ENCODE measurements at regions not wholly inside any gene's neighbourhood (a gene's known extent, or its start where the extent isn't known, plus 50 kb on each side); places are given as distances from the start of the nearest gene placed in this dataset.

DNA sequence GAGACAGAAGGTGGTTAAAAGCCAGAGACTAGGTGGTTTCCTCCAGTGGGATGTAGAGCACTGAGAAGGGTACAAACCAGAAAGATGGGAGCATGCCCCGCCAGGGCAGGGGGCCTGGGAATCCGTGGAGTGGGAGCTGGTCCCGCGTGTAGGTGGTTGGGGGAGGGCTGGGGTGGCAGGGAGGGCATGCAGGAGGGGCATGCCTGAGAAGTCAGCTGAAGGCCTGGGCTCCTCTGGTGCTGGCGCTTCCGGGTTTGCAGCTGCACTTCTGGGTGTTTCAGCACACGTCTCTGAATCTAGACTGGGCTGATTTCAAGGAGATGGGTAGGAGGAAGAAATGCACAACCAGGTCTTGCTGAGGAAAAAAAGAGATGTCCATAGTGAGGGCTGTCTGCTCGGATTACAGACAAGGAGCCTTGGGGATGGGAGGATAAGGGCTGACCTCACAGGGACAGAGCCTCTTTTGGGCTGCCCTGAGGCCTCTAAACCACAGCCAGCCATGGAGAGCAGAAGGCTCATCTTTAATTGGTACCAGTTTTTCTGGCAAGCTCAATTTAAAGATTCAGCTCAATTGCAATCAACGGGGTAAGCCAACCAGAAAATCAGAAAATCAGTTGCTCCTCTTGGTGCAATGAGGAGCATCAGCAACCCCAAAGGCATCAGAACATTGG is 151.9 kb downstream of the FAM43A start:
- no peak for DNase-seq

DNA sequence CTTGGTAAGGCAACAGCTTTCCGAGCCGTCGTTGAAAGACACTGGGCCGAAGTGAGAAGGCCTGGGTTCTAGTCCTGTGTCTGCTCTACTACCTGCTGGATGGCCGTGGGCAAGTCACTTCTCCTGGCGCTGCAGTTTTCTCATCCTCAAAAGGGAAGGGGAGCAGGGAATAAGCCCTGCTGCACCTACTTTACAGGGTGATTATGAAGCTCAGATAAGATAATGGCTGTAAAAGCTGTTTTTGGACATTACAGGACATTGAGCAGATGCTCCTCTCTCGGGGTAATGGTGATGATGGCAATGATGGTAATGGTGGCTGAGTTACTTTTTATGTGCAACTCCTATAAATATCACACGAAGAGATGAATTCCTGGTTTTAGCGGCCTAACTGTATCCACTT is 152.6 kb downstream of the FAM43A start:
- DNase-seq = no peak

DNA sequence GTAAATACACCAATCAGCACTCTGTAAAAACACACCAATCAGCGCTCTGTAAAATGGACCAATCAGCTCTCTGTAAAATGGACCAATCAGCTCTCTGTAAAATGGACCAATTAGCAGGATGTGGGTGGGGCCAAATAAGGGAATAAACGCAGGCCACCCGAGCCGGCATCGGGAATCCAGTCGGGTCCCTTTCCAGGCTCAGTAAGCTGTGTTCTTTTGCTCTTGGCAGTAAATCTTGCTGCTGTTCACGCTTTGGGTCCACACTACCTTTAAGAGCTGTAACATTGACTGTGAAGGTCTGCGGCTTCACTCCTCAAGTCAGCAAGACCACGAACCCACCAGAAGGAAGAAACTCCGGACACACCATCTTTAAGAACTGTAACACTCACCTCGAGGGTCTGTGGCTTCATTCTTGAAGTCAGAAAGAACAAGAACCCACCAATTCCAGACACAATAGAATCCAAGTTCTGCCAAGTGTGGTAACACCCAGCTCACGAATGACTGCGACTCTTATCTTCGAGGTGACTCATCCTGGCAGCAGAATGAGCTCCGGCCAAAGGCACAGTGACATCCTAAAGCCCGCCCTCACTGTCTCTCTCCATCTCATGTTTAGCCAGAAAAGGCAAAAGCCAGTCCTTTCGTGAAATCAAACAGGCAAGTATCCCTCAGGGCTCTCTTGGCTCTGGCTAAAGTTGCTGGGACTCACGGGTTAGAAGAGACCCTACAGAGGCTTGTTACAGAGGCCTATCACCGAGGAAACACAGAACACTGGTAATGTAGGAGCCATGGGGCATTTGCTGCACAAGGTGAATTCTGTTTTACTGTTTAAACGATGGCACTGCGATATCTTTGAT is 155.2 kb downstream of the FAM43A start:
- no peak for DNase-seq

DNA sequence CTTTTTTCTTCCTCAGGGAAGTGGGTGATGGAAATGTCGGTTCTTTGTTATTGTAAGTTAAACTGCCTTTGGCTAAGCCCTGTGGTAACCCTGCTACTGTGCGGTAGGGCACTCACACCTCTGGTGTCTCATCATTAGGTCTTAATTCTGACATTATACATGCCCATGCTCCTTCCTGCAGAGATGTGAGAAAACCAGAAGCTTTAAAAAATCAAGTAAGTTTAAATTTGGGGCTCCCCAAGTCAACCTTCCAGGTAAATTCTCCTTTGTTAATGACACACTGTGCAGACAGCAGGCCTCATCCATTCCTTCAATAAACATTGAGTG is 155.8 kb downstream of the FAM43A start:
- no peak for DNase-seq

DNA sequence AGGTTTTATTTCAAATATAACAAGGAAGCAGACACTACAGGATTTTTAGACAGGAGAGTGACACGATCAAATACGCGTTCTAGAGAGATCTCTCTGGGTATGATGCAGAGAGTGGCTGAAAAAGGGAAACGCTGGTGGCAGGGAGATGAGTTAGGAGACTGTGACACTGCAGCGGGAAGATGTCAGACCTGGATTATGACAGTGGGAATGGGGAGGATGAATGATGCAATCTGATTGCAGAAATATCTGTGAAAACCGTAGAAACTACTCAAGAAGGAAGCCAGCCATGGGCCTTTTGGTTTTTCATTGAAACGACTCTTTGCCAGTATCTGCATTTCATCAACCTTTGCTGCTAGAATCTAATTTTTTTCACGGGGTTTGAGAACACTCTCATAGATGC is 157.9 kb downstream of the FAM43A start:
- no peak for DNase-seq

DNA sequence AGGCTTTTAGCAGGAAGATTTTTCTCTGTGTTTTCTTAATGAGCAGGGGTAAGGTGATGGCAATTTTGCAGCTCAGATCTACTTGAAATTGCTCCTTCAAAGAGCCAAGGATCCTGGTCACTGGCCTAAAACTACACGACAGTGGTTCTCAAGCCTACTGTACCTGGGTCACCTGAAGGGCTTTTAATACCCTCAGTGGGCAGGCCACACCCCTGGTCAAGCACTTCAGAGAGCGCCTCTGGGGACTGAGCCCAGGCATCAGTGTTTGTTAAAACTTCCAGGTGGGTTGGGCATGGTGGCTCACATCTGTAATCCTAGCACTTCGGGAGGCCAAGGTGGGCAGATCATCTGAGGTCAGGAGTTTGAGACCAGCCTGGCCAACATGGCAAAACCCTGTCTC is 158.4 kb downstream of the FAM43A start:
- no peak for DNase-seq

DNA sequence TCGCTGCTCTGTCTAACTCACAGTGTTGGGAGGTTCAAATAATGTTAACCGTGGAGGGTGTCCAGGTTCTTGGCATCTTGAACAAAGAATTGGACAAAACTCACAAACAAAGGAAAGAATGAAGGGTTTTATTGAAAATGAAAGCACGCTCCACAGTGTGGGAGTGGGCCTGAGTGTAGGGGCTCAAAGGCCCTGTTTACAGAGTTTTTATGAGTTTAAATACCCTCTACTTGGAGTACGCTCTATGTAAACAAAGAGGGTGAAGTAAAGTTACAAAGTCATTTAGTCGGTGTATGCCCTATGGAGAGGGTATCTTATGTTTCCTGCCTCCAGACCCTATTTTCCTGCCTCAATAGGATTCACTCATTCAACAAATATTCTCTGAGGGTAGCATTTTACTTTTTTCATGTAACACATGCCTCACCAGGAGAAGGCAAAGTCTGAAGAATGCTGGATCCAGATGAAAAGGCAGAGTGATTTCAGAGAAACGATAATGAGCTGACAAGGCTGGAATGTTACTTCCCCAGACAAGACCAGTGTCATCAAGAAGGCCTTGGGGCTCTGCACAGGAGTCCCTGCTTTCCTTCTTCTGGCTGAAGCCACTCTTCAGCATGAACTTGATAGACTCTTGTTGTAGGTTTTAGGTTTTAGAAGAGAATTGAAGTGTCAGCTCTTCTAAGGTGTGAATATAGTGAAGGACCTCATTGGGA is 163.6 kb downstream of the FAM43A start:
- no peak for DNase-seq

DNA sequence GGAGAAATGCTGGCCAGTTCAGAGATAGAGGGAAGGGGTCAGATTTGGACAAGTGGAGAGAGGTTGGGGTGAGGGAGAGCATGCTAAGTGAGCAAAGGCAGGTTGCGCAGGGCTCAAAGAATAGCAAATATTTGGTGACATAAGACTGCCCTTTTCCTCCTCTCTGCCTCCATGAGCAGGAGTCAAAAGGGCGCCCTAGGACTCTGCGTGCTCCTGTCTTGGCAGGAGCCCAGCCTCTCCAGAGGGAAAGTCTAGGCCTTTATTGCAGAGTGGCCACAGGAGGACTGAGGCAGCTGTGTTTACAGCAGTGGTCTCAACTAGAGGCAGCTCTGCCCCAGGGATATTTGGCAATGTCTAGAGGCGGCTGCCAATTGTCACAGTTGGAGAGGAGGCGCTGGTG is 165.6 kb downstream of the FAM43A start:
- DNase-seq = no peak

DNA sequence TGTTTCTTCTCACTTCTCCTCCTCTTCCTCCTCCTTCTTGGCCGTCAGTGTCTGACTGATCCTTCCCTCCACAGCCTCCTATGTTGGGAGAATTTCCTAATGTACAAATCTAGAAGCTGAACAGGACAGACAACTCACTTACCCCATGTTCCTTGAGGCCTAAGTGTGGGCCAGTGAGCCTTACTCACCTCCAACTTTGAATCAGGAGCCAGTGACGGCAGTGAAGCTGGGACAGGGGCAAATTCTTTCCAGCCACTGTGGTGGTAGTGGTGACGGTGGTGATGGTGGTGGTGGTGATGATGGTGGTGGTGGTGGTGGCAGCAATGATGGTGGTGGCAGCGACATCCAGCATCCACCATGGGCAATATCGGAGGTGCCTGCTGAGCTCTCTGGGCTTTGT is 166.3 kb downstream of the FAM43A start:
- no peak for DNase-seq

DNA sequence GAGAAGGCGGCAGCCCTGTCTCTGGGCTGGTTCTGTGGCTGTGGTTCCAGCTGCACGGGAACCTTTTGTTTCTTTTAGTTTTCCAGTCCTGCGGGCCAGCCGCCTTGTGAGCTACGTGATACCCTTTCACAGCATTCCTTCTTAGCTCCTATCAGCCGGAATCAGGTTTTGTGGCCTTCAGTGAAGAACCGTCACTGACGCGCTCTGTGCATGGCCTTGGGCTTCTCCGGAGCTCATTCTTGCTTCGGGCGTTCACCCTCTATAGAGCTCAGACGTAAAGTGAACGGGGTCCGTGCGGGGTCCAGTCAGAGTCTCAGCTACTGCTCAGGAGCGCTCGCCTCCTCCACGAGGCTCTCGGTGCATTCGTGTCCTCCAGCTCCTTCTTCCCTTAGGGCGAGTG is 166.7 kb downstream of the FAM43A start:
- DNase-seq = no peak

DNA sequence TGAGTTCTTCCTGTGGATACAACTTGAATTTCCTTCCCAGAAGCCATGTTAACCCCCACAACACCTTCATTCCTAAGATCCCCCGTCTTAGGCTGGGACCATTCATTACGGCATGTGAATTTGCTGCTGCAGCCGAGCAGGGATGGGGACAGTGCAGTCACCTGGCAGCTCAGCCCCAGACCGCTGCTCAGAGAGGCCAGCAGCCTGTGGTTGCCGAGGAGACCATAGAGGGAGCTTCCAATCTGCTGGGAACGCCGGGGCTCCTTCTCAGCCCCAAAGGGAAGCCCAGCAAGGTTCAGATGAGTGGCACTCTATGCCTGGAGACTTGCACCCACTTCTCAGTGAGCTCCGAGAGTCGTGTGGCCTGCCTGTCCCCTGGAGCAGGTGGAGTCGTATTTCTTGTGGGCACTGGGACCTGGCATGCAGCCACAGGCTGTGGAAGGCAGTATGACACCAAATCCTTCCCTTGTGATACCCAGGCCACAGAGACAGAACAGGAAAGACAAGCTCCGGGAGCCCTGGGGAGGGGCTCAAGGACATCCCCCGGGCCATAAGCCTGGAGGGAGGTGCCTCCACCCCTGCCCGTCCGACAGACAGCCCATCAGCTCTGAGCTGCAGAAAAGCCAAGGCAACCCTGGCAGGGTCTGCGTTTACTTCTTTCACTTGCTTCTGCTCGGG is 167.3 kb downstream of the FAM43A start:
- no peak for DNase-seq

DNA sequence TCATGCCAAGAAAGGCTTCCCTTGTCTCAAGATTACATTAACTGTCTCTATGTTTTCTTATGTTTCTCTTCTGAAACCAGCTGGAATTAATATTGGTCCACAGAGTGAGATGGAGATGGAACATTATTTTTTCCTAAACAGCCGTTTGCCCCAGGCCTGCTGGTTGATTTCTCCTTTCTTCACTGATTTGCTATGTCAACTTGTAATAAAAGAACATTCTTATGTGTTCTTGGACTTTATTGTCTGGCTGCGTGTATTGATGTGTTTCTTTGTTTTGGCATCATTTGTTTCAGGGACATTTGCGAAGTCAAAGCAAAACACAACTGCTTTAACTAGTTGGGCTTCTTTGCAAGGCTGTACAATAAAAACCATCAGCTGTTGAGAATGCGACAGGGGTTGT is 168.5 kb downstream of the FAM43A start:
- no peak for DNase-seq

DNA sequence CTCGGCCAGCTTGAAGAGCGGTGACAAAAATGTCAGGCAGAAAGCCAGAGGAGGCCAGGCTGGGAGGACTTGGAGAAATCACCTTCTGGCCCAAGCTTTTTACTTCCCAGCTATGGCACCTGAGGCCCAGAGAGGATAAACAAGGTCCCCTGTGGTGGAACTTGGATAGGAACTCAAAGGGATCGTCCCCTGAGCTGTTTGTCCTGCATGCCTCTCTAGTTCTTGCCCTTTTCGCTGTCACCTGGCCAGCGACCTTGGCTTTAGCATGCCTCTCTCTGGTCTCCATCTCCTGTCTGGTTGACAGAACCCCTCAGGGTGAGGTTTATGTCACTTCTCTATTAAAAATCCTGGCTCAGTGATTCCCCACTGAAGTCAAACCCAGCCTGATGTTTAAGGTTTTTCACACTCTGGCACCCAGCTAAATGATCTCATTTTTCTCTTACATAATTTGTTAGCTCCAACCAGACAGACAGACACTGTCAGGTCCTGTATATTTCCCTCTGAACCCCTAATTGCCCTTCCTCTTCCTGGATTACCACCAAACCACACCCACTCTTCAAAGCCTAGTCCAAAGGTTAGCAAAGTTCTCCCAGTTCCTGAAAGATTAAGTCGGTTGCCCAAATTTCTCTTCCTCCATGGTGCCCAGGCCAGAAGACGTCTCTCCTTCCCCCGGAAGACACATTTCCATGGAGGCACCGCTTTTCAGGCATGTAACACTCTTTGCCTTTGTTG is 169.1 kb downstream of the FAM43A start:
- DNase-seq = no peak

DNA sequence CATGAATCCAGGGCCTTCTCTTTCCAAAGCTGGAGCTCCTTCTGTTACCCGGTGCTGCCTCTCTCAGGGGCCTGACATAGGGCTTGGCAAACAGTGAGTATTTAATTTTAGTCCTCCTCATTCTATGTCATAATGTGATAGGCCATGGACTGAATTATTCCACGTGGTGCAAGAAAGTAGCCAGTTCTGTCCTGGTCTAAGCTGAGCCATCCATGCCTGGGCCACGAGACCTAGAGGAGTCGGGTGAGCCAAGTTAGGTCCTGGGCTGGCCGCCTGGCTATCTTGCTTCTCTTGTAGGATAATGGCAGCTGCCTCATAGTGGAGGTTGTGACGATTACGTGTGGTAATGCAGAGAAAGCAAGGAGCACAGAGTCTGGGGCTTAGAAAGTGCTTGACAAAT is 170.6 kb downstream of the FAM43A start:
- no peak for DNase-seq

DNA sequence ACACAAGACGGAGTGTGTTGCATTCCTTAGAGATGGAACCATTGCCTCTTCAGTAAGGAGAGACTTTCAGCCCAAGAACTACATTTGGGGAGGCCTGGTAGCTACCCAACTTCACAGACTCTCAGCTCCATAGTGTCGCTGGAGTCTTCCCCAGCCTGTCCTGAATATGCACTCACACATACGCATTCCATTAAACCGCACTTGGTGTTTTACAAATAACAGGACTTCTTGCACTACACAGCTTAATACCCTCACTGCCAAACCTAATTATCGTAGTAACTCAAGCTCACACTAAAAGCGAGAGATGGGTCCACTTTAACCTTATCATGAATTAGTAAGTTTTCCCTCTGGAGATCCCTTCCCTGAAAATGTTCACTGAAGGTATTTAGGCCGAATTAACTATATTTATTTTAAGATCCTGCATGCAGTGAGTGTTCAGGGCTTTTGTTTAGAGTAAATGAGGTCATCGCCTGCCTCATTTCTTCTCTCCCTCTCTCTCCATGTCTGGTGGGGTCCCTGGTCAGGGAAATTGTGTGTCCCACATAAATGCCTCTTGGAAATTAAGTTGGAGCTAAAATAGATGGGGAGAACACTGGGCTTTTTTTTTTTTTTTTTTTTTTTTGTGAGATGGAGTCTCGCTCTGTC is 171.9 kb downstream of the FAM43A start:
- DNase-seq = no peak

DNA sequence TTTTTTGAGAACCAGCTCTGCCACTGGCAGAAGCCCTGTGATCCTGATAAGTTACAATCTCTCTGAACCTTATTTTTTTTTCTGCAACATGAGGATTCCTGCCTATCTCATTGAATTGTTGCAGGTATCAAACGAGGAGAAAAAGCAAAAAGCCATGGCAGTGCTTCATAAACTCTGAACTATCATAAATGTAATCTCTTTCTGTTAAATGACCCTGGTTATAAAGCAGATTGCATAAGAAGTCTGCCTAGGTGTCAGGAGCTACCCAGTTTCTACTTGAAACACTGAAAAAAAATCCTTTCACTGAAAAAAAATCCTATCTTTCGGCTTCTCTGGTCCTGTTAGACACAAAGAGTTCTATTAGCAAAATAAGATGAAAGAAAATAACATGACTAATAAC is 172.7 kb downstream of the FAM43A start:
- no peak for DNase-seq

DNA sequence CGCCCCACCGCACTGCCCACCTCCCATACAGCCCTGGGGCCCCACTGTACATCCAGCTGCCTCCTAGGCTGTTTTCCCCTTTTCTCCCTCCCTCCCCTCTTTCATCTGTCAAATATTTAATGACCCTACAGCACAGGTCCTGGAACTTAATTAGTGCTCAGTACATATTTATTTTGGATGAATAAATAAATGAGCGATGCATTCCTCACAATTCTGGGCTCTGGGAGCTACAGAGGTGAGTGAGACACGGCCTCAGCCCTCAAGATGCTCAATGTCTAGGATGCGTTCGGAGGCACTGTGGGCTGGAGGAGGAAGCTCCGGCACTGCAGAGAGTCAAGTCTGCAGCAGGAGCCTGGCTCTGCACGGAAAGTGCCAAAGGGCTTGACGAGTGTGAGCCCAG is 175.0 kb downstream of the FAM43A start:
- DNase-seq = no peak

DNA sequence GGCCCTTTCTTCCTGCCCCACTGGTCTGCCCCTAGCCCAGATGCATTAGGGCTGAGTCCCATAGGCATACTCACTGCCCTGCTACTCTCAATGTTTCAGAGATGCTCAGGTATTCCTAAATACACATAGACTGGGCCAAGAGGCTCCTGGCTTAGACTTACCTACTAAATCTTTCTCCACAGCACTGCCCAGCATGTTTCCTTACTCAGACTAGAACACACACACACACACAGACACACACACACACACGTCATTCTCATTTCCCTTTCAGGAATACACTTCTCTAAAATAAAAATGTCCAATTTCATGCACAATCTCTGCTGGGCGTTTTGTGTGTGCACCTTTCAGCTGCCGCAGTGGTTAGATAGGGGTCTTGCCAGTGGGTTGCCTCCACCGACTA is 175.7 kb downstream of the FAM43A start:
- no peak for DNase-seq

DNA sequence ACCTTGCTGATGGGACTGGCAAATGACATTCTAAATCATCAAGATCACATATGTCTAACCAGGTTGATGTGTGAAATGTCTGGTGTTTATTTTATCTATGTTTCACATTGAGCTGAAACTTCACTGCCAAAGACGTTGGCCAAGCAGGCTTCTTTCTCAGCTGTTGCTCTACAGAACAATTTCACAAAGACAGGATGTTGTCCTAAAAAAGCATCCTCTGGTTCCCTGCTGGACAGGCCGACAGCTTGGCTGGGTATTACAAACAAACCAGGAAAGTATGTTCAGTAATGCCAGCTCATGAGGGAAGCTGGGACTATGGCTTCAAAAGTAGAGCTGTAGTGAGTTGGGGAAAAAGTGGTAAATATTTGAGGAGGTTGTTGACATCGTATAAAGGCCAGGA is 179.4 kb downstream of the FAM43A start:
- no peak for DNase-seq

DNA sequence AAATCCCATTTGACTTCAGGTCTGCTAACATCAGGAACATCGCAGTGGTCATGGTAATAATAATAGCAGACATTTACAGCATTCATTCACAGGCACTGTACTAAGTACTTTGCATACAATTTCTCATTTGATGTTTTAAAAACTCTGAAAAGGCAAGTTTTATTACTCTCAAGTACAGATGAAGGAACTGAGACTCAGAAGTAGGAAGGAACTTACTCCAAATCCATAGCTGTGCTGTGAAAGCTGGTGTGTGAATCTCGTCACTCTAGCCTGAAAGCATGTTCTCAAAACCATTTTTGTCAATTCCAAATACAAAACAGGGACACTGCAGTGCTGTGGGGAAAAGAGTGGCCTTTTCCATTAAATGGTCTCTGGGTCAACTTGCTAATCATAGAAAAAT is 179.9 kb downstream of the FAM43A start:
- no peak for DNase-seq

DNA sequence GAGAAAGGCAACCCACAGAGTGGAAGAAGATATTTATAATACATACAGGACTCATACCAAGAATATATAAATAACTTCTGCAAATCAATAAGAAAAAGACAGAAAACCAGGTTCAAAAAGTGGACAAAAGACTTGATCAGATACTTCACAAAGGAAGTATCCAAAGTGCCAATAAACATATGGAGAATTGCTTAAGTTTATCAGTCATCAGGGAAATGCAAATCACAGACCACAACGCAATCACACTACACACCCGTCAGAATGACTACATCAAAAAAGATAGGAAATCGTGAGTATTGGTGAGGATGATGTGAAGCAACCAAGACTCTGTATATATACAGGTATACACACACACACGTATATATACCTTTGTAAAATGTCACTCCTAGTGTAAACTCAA is 180.6 kb downstream of the FAM43A start:
- no peak for DNase-seq

DNA sequence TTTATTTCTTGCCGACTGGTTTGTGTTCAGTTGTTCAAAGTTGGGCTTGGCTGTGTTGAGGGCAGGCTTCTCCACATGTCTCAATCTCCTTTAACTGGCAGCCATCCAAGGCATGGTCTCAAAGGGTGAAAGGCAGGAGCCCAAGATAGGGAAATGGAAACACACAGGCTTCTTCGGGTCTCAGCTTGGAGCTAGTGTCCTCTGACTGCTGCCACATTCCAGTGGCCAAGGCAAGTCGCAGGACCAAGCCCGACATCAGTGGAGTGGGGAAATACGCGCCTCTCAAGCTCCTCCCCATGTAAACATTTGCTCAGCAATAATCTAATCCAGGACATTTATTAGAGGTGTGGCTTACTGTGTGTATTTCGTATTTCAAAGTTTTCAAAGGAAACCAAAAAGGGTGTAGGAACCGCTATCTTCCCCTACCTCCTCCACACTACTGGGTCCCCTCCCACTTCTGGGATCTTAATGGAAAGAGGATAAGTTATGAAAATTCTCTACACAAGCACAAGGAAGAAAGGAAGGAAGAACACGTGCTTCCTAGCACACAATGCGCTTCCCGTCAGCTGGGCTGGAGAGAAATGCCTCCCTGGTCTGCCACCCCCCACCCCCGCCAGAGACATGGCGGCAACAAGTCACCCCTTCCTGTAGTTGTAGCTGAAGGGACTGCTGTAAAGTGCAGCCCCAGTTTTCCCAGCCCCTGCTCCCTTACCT is 181.7 kb downstream of the FAM43A start:
- no peak for DNase-seq

All from NCI-H1436 (cell line).